CD8-positive, alpha-beta memory T cell (primary cell): ENCODE measurements at regions not wholly inside any gene's neighbourhood (a gene's known extent, or its start where the extent isn't known, plus 50 kb on each side); places are given as distances from the start of the nearest gene placed in this dataset.

ENCODE experiments used
- CTCF ChIA-PET: fragments of 350-600 bp; sonication (Branson Sonifier 250); formaldehyde crosslinking; loops from one replicate; lab custom pipeline; 2021; ENCODE audit warnings: antibody characterized with exemption; lab: Charles Lee
- POLR2A ChIA-PET: fragments of 350-600 bp; sonication (Branson Sonifier 250); formaldehyde crosslinking; loops from one replicate; lab custom pipeline; 2021; ENCODE audit warnings: antibody characterized with exemption; lab: Charles Lee
- DNase-seq, 5 donors: peaks; one replicate each; pipeline versions ENCODE4 v3.0.0 to v3.0.0-alpha.2; 2020 to 2022; ENCODE audit warnings: mixed read lengths in 1 of 5
- H3K27ac ChIP-seq: one replicate; pipeline ENCODE4 v1.7.0; 2013; ENCODE audit warnings: low read depth, mild to moderate bottlenecking, low read length, moderate library complexity
- H3K27me3 ChIP-seq: 2 replicates; pipeline ENCODE4 v1.7.0; 2013; ENCODE audit warnings: low read length, mild to moderate bottlenecking; ENCODE audit not compliant: insufficient read depth, poor library complexity, severe bottlenecking
- H3K36me3 ChIP-seq: 2 replicates; pipeline ENCODE4 v1.7.0; 2013; ENCODE audit warnings: mild to moderate bottlenecking, low read length, moderate library complexity; ENCODE audit not compliant: insufficient read depth
- H3K4me1 ChIP-seq: 2 replicates; pipeline ENCODE4 v1.7.0; 2013; ENCODE audit warnings: mild to moderate bottlenecking, low read length, moderate library complexity; ENCODE audit not compliant: insufficient read depth
- H3K4me3 ChIP-seq: 2 replicates; pipeline ENCODE4 v1.7.0; 2013; ENCODE audit warnings: mild to moderate bottlenecking, low read length
- H3K9me3 ChIP-seq: 2 replicates; pipeline ENCODE4 v1.7.0; 2013; ENCODE audit warnings: mild to moderate bottlenecking, low read length
- H3K27ac Mint-ChIP-seq, 8 donors: one replicate each; pipeline ENCODE4 v1.8.0; 2020 to 2021; ENCODE audit warnings: mixed read lengths in 8 of 8, mild to moderate bottlenecking in 6 of 8, inconsistent platforms in 3 of 8, moderate library complexity in 3 of 8
- H3K27me3 Mint-ChIP-seq, 2 donors: one replicate each; pipeline ENCODE4 v1.8.0; 2020 to 2021; ENCODE audit warnings: mixed read lengths in 2 of 2, mild to moderate bottlenecking in 1 of 2, moderate library complexity in 1 of 2
- H3K36me3 Mint-ChIP-seq, 3 donors: one replicate each; pipeline ENCODE4 v1.8.0; 2020 to 2021; ENCODE audit warnings: mixed read lengths in 3 of 3, inconsistent platforms in 1 of 3, mild to moderate bottlenecking in 1 of 3
- H3K4me1 Mint-ChIP-seq, 3 donors: one replicate each; pipeline ENCODE4 v1.8.0; 2020 to 2021; ENCODE audit warnings: mixed read lengths in 3 of 3, inconsistent platforms in 1 of 3, mild to moderate bottlenecking in 1 of 3
- H3K4me3 Mint-ChIP-seq, 7 donors: one replicate each; pipeline ENCODE4 v1.8.0; 2020 to 2021; ENCODE audit warnings: mixed read lengths in 7 of 7, mild to moderate bottlenecking in 6 of 7, moderate library complexity in 4 of 7, inconsistent platforms in 2 of 7
- H3K9me3 Mint-ChIP-seq, 5 donors: one replicate each; pipeline ENCODE4 v1.8.0; 2020 to 2022; ENCODE audit warnings: mixed read lengths in 5 of 5, mild to moderate bottlenecking in 3 of 5, moderate library complexity in 2 of 5, inconsistent platforms in 1 of 5

DNA sequence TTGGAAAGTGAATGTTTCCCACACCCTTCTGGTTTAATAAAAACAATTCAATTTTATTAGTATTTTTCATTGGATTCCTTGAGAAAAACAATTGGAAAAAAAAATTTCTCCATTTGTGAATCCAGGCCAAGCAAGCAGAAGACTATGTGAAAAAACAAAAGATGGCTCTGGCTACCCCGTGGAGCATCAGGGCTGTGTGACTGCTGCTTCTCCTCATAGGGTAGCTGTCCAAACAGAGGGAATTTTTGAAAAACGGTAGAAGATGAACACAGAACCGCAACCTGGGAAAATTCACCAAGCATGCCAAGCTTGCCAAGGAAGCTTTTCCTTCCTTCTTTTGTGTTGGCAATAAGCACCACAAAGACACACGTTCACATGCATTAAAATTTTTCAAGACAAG, 71.3 kb upstream of the ACVR2A start:
- Mint-ChIP-seq H3K27ac (no peak overlapping the region), H3K4me3 (no peak overlapping the region), H3K36me3 (no peaks in the 10 kb centered on the region), H3K27me3 (no peaks in the 10 kb centered on the region), H3K9me3 (peaks cover 0 to 4% (median 2%) of the 10 kb centered on the region in 5 donors), H3K4me1 (no peaks in the 10 kb centered on the region)
- H3K36me3 ChIP-seq = no peaks in the 10 kb centered on the region
- no peaks in the 10 kb centered on the region for H3K4me1 ChIP-seq
- POLR2A ChIA-PET = no interaction called here
- no peaks in the 10 kb centered on the region for H3K27me3 ChIP-seq
- no peak for DNase-seq
- H3K27ac ChIP-seq = no peak overlapping the region
- CTCF ChIA-PET = no interaction called here
- no peak overlapping the region for H3K4me3 ChIP-seq
- no peaks in the 10 kb centered on the region for H3K9me3 ChIP-seq

DNA sequence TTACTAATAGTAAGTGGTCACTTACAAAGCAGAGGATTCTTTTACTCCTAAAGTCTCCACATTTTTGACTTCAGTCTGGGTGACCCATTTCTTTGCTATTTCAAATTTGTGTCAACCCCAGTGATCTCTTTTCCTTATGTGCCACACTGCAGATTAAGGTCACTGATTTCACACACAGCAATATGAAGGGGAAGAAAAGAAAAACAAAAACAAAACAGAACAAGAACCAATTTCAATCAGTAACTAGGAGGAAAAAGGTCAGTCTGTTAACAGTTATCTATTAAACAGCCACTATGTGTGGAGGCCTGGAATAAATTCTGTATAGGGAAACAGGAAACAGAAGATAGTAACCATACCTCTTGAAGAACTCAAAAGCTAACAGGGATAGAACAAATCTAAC, 72.0 kb upstream of the ACVR2A start:
- H3K36me3 Mint-ChIP-seq = no peaks in the 10 kb centered on the region
- POLR2A ChIA-PET = no interaction called here
- no peak for DNase-seq
- H3K4me3 Mint-ChIP-seq = no peak overlapping the region
- CTCF ChIA-PET = no interaction called here
- Histone ChIP-seq H3K4me1 (no peaks in the 10 kb centered on the region), H3K36me3 (no peaks in the 10 kb centered on the region), H3K9me3 (no peaks in the 10 kb centered on the region), H3K27ac (no peak overlapping the region), H3K4me3 (no peak overlapping the region), H3K27me3 (no peaks in the 10 kb centered on the region)
- no peak overlapping the region for H3K27ac Mint-ChIP-seq
- no peaks in the 10 kb centered on the region for H3K4me1 Mint-ChIP-seq
- no peaks in the 10 kb centered on the region for H3K27me3 Mint-ChIP-seq
- peaks cover 0 to 4% (median 2%) of the 10 kb centered on the region in 5 donors for H3K9me3 Mint-ChIP-seq

DNA sequence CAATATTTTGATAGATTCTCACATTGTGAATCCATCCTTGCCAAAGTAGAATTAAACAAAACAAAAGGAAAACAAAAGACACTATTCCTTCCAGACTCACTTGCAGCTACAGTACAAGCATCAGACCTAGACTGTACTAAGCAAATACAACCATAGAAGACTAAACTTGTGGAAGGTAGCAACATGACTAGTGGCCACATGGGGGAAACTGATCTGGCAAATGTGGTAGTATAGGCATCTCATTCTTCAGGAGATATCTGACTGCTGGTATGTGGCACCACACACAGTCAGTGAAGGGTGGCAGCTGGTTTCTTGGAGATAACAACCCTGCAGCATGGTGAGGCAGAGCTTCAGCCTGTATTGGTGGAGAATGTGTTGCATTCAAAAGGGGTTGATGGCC, 81.0 kb upstream of the ACVR2A start:
- H3K4me3 Mint-ChIP-seq = no peak overlapping the region
- Histone ChIP-seq H3K27ac (no peak overlapping the region), H3K36me3 (no peaks in the 10 kb centered on the region), H3K4me1 (no peaks in the 10 kb centered on the region), H3K9me3 (no peaks in the 10 kb centered on the region), H3K4me3 (no peak overlapping the region), H3K27me3 (no peaks in the 10 kb centered on the region)
- no peak overlapping the region for H3K27ac Mint-ChIP-seq
- ChIA-PET POLR2A (no interaction called here), CTCF (no interaction called here)
- H3K9me3 Mint-ChIP-seq = peaks cover 0 to 11% (median 3%) of the 10 kb centered on the region in 5 donors
- H3K36me3 Mint-ChIP-seq = peaks cover 0 to 4% (median 0%) of the 10 kb centered on the region in 3 donors
- peaks cover 3 to 8% of the 10 kb centered on the region in 2 donors for H3K27me3 Mint-ChIP-seq
- DNase-seq = no peak
- H3K4me1 Mint-ChIP-seq = no peaks in the 10 kb centered on the region

DNA sequence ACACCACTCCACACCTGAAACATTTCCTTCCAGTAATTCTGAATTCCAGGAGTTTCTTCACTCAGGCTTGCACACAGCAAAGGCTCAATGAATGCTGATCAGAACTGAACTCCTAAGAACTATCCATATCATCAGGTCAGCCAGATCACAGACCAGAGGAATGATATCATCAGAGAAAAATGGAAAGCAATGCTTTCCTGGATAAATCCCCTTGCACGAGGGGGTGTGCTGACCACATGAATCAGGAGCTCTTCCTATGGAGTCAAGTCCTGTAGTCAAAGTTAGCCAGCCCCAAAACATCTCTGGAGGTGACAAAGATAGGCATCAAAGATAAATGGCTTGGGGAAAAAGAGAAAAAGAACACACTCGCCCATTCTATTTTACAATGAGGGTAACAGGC, 83.8 kb upstream of the ACVR2A start:
- no peaks in the 10 kb centered on the region for H3K4me1 Mint-ChIP-seq
- H3K27ac Mint-ChIP-seq = no peak overlapping the region
- H3K9me3 Mint-ChIP-seq = peaks cover 0 to 7% (median 2%) of the 10 kb centered on the region in 5 donors
- no peaks in the 10 kb centered on the region for H3K36me3 ChIP-seq
- peaks cover 5 to 8% of the 10 kb centered on the region in 2 donors for H3K27me3 Mint-ChIP-seq
- peaks cover 0 to 4% (median 0%) of the 10 kb centered on the region in 3 donors for H3K36me3 Mint-ChIP-seq
- ChIA-PET POLR2A (no interaction called here), CTCF (no interaction called here)
- no peaks in the 10 kb centered on the region for H3K9me3 ChIP-seq
- no peak overlapping the region for H3K4me3 Mint-ChIP-seq
- no peak overlapping the region for H3K4me3 ChIP-seq
- H3K4me1 ChIP-seq = no peaks in the 10 kb centered on the region
- no peak overlapping the region for H3K27ac ChIP-seq
- no peaks in the 10 kb centered on the region for H3K27me3 ChIP-seq
- no peak for DNase-seq

DNA sequence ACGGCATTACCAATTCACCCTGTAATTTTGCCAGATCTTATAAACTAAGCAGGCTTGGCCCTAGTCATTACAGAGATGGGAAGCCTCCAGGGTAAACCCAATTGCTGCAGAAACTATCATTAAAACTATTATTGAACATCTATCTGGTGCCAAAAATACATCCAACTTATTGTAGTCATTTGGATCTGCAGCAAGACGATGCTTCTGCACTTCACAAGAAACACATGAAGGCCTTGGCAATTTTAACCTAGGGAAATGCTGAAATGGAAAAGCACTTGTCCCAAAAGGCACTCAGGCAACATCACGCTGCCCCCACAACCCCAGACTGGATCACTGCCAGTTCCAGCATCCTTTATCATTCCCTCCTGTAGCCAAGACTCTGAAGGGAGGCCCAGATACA, 85.3 kb upstream of the ACVR2A start:
- no peak for DNase-seq
- H3K27me3 ChIP-seq = no peaks in the 10 kb centered on the region
- Mint-ChIP-seq H3K27ac (no peak overlapping the region), H3K9me3 (peaks cover 0 to 5% (median 2%) of the 10 kb centered on the region in 5 donors), H3K27me3 (peaks cover 5 to 8% of the 10 kb centered on the region in 2 donors), H3K4me3 (no peak overlapping the region), H3K4me1 (no peaks in the 10 kb centered on the region), H3K36me3 (peaks cover 0 to 4% (median 0%) of the 10 kb centered on the region in 3 donors)
- no peak overlapping the region for H3K4me3 ChIP-seq
- no peaks in the 10 kb centered on the region for H3K36me3 ChIP-seq
- H3K27ac ChIP-seq = no peak overlapping the region
- ChIA-PET POLR2A (no interaction called here), CTCF (no interaction called here)
- H3K9me3 ChIP-seq = no peaks in the 10 kb centered on the region
- no peaks in the 10 kb centered on the region for H3K4me1 ChIP-seq

DNA sequence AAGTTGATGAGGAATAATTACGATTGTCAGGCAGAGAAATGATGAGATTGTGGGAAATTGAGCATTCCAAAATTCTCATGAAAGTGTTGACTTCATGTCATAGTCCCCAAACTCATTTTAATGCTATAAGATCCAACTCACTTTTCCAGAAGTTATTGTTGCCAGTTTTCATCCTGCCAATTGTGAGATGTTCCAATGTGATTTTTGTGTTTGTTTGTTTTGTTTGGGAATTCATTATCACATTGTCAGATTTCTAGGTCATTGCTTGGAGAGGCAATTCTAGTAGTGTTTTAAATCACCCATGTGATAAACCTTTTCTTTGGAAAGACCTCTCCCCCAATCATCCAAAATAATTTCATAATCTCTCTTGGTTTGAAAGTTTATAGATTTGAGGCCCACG, 86.0 kb upstream of the ACVR2A start:
- H3K27ac ChIP-seq = no peak overlapping the region
- H3K9me3 ChIP-seq = no peaks in the 10 kb centered on the region
- DNase-seq = no peak
- CTCF ChIA-PET = no interaction called here
- no peaks in the 10 kb centered on the region for H3K4me1 ChIP-seq
- H3K36me3 ChIP-seq = no peaks in the 10 kb centered on the region
- Mint-ChIP-seq H3K27ac (no peak overlapping the region), H3K36me3 (peaks cover 0 to 3% (median 0%) of the 10 kb centered on the region in 3 donors), H3K4me1 (no peaks in the 10 kb centered on the region), H3K27me3 (peaks cover 5 to 7% of the 10 kb centered on the region in 2 donors), H3K4me3 (no peak overlapping the region), H3K9me3 (peaks cover 0 to 3% (median 1%) of the 10 kb centered on the region in 5 donors)
- H3K27me3 ChIP-seq = no peaks in the 10 kb centered on the region
- H3K4me3 ChIP-seq = no peak overlapping the region
- POLR2A ChIA-PET = no interaction called here

DNA sequence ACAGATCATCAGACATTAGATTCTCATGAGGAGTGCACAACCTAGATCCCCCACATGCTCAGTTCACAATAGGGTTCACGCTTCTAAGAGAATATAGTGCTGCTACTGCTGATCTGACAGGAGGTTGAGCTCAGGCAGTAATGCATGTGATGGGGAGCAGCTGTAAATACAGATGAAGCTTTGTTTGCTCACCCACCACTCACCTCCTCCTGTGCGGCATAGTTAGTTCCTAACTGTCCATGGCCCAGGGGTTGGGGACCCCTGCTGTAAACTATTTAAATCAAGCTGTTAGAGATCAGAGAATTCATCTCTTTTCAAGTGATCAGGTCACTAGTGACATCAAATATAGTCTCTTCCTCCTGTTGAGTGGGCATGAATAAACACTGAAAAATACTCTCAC, 88.8 kb upstream of the ACVR2A start:
- POLR2A ChIA-PET = no interaction called here
- Mint-ChIP-seq H3K4me1 (no peaks in the 10 kb centered on the region), H3K27me3 (peaks cover 0 to 1% of the 10 kb centered on the region in 2 donors), H3K9me3 (no peaks in the 10 kb centered on the region), H3K4me3 (no peak overlapping the region), H3K27ac (no peak overlapping the region), H3K36me3 (no peaks in the 10 kb centered on the region)
- Histone ChIP-seq H3K4me3 (no peak overlapping the region), H3K9me3 (no peaks in the 10 kb centered on the region), H3K36me3 (no peaks in the 10 kb centered on the region), H3K4me1 (no peaks in the 10 kb centered on the region), H3K27me3 (no peaks in the 10 kb centered on the region), H3K27ac (no peak overlapping the region)
- CTCF ChIA-PET = no interaction called here
- no peak for DNase-seq

DNA sequence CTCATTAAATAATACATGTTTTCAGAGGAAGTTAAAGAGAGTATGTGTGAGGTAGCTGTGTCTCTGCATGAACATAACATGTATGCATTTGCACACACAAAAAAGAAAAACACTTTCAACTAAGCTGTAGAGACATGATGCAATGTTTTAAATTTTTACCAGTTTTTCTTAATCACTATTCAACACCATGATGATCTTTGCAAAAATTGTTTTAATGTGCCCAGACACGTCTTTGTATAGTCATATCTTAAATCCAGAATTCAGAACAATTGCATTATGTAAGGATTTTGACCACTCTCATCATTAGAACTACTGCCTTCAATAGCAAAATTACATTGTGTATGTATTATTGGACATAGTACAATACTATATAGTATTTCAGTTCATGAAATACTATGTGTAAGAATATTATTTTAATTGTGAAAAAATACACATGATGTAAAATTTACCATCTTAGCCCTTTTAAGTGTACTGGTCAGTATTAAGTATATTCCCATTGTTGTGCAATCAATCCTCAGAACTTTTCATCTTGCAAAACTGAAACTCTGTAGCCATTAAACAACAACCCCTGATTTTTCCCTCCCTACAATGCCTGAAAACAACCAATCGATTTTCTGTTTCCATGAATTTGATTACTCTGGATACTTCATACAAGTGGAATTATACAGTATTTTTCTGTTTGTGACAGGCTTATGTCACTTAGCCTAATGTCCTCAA, 104.5 kb upstream of the ACVR2A start:
- H3K4me1 Mint-ChIP-seq = no peaks in the 10 kb centered on the region
- POLR2A ChIA-PET = no interaction called here
- no peak overlapping the region for H3K4me3 Mint-ChIP-seq
- no peak for DNase-seq
- Histone ChIP-seq H3K4me3 (no peak overlapping the region), H3K36me3 (no peaks in the 10 kb centered on the region), H3K4me1 (no peaks in the 10 kb centered on the region), H3K9me3 (no peaks in the 10 kb centered on the region), H3K27me3 (no peaks in the 10 kb centered on the region), H3K27ac (no peak overlapping the region)
- H3K27me3 Mint-ChIP-seq = no peaks in the 10 kb centered on the region
- peaks cover 0 to 5% (median 2%) of the 10 kb centered on the region in 5 donors for H3K9me3 Mint-ChIP-seq
- CTCF ChIA-PET = no interaction called here
- H3K36me3 Mint-ChIP-seq = no peaks in the 10 kb centered on the region
- no peak overlapping the region for H3K27ac Mint-ChIP-seq
